GM21619 (cell line): ENCODE measurements at regions not wholly inside any gene's neighbourhood (a gene's known extent, or its start where the extent isn't known, plus 50 kb on each side); places are given as distances from the start of the nearest gene placed in this dataset.

Source experiments
- ATAC-seq: cut with Tn5 transposase; IDR thresholded peaks from one replicate; pipeline ENCODE4 v1.9.1; 2021; ENCODE audit not compliant: unreplicated experiment

DNA sequence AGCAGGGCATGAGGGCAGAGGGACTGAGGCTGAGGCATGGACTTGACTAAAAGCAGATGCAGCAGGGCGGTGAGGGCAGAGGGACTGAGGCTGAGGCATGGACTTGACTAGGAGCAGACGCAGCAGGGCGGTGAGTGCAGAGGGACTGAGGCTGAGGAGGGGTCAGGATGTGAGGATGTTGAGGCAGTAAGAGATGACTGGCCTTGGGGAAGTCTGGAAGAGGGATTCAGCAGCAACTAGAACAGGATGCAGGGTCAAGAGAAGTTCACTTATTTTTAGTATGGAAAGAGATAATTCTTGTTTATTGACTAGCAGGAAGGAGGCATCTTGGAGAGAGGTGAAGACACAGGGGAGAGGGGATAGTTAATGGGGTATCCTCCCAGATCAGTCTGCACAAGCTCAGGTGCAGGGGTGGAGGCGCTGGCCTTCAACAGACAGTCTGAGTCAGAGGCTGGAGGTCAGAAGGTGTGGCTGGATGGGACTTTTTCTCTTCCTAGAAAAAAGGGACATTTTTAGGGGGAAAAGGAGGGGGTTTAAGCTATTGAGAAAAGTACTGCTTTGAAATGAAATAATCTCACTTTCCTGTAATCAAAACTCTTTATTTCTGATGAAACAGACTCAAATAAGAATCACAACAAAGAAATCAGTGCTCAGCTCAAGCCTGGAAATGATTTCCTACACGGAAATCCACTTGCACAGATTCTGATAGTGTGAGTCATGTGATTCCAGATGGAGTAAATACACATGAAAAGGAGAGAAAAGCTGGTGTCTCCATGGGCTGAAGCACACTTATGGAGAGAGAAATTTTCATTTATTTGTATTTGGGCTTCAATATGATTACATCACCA, 130.9 kb downstream of the PALM2AKAP2 start:
- no peak for ATAC-seq

DNA sequence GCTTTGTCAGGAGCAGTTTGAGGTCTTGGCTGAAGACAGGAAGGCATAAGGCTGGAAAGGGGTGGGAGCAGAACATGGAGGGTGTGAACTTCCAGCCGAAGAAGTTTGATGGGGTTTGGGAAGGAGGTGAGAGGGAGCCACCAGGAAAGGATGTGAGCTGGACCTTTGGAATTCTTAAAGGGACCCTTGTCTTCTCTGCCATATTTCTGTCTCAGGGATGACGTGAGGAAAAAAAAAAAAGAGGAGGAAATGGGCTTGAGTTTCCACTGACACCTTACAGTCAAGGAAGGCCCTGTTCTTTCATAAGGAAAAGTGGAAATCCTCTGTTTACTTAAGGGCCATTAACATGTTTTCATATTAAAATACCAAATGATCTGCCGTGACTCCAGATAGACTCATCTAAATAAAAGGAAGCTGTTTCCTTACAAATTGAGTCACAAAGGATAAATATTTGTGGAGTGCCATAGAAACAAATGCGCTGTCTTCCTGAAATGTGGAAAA, 132.1 kb downstream of the PALM2AKAP2 start:
- ATAC-seq: no peak

DNA sequence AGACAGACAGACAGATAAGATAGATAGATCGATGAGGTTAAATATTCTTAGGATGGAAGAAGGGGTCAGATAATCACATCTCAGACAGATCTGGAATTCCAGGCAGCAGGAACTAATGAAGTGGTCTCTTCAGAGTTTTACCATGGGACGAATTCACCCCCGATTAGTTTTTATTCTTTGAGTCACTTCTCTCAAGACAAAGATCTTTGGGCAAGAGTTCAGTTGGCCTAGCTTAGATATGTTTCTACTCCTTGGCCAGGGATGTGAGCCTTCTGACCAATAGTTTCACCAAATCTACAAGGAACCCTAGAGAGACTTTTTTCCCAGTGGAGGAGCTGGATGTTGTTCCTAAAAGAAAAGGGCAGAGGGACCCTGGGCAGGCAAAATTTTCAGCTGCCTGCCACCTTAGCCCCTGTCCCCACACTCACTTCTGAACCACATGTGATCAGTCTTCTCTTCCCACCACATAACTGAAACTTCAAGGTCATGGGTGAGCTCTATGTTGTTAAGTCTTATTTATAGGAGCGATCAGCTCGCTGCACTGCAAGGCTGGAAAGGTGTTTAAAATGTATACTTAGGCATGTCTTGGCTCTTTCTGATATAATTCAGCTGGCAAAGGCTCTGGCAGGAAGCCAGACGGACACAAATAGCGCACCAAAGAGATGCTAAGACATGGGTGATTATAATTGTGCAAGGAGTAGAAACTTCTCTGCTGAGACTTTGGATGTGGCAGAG, 132.9 kb downstream of the PALM2AKAP2 start:
- no peak for ATAC-seq

DNA sequence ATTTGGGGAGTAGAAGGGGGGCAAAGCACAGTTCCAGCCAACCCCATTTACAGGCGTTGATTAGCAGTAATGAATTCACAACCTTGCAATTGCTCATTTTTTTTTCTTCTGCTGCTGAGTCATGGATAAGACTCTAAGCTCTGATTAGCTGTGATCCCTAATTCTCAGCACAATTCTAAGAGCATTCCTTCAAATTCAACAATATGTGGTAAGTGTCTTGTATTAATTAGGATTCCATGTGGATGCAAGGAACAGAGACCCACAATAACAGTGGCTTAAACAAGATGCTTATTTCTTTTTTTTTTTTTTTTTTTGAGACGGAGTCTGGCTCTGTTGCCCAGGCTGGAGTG, 133.4 kb downstream of the PALM2AKAP2 start:
- no peak for ATAC-seq

DNA sequence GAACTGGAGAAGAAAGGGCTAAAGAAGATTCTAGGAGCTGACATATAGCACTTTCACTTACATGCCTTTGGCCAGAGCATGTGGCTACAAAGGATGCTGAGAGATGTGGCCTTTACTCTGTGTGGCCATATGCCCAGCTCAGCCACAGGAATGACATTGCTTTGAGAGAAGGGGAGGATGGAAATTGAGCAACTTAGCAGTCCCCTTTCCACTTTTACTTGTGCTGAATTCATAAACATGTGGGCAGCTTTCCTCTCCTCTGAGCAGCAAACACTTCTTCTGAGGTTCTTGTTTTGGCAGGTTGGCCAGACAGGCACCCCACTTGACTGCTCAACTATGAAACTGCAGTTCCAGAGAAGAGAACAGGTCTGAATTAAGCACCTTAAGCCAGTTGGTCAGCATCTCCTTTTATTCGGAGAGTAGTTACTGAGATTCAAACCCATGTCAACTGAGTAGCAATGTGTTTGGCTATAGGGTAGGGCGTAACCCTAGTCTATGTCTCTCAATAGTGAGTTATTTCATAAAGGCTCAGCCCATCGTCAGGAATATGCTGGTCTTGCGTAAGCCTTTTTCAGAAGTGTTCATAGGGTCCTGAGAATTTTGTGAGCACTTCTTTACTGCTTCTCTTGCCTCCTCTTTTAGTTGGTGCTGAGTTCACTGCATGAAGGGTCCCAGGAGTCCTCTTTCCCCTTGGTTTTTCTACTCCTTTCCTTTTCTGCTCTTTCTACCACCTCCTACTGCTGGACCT, 134.5 kb downstream of the PALM2AKAP2 start:
- ATAC-seq: peak; percentile 52

DNA sequence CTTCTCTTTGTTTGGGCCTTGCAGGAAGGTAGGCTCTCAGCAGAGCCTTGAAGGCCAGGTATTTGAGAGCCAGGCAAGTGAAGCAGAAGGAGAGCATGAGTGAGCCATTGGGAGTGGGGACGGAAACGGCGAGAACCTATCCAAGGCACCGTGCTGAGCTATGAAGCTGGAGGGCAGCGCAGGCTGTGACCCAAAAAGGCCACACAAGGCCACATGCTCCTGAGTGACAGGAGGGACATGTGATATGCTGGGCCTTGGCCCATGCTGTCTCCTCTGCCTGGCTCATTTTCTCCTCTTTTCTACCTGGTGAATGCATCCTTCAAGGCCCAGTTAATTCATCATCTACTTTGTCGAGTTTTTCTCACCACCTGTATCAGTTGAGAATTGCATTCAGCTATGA, 136.3 kb downstream of the PALM2AKAP2 start:
- ATAC-seq: no peak

DNA sequence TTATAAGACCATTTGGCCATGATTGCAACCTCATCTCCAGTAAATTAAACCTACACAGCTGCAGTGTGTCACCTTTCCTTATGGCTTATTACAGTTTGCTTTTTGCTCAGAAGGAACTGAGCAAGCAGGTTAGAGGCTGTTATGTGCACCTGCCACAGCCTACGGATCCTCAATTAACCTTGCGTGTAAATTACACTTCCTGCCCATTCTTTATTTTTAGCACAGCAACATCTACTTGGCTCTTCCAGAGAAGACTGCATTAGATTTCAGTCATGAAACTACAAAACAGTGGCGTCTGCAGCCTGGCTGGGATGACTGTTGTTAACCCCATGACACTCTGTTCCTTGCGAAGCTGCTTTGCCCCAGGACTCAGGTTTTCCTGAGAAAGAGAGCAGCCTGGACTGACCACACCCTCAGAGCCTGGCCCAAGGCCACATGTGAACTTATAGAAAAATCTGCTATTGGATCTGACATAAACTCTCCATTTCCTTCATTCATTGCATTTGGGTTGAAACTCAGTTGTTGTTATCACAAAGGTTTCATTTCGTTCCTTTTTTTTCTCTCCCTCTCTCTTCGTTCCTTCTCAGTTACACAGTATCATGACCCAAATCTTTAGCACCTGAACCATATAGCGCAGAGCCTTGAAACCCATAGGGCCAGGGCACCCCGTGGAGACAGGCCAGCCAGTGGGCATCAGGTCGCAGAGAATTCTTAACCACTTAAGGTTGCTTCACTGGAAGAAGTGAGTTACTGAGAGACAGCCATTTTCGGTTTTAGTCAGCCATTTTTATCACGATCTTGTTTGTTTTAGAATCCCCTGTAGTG, 138.6 kb downstream of the PALM2AKAP2 start:
- ATAC-seq: peak; percentile 73

DNA sequence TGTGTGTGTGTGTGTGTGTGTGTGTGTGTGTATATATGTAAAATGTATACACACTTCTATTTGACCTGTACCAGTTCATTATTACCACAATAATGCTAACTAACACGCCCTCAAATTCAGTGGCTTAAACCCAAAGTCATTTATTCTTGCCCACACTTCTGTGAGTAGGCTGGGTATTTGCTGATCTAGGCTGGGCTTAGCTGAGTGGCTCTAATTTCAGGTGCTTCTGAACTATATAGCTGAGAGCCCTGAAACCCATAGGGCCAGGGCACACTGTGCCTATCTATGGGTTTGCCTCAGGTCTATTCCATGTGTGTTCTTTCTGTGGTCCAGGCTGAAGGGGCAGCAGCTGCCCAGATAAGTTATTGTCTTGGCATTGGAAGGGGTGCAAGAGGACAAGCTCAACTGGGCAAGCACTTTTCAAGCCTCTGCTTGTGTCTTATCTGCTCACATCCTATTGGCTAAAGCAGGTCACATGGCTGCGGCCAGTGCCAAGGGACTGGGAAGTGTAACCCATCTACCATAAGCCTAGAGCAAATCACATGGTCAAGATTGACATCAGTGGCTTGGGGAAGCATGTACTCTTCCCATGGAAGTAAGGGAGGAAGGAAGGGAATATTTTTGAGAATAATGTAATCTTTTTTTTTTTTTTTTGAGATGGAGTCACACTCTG, 139.9 kb downstream of the PALM2AKAP2 start:
- no peak for ATAC-seq

DNA sequence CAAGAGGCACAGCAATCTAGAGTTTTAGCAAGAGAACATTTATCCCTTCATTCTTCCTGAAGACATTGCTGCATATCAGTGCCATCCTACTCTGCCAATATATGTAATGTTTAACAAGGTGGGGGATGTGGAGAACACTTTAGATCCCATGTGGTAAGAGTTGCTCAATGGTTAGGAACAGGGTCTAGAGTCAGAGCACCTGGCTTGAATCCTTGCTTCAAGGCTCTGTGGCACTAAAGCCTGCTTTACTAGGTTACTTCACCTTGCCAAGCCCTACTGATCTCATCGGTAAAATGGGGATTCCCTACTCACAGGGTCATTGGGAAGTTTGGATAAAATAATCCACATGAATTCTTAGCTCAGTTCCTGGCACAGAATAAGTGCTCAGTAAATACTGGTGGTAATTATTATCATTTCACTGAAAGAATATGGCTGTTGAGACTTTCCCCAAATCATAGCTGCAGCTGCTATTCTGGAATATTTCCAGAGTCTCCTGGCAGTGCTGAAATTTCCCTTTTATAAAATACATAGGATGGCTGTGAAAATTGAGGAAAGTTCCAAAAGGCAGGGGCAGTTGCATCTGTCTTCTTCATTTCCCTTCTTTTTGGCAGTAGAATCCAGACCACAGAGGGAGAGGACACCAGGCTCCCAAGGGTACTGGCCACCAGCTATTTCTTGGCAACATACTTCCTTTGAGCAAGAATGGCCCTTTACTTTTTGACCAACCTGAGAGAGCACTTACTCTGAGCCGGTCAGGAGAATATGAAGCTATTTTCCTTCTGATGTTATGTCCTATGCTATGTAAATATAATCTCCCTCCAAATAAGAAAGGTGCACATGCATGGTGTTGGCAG, 142.8 kb downstream of the PALM2AKAP2 start:
- ATAC-seq: no peak

DNA sequence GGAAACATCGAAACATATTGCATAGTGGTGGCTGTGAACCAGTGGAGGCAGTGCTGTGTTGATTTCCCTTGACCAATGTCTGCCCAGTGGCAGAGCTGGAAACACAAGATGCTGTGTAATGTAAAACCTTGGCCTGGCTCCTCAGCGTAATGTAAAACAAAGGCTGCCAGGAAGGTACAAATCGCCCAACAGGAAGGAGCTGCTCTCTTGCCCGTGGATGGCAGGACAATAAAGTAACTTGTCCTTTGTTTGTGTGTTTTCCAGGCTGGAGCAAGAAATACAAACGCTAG, 143.4 kb downstream of the PALM2AKAP2 start:
- ATAC-seq: no peak

DNA sequence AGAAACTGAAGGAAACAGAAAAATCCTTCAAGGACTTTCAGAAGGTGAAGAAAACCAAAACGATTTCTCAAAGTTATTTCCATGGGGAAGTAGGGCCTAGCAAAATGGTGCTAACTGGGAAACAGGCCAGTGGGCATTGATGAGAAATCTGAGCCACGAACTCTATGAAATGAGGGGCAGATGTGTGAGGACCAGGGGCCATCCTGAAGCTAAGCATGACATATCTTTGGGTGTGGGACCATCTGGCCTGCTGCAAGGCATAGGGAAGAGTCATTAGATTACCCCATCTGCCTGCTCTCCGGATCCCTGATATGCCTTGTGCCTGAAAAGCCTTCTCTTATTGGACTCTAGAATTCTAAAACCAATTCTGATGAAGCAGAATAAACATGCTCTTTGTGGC, 143.8 kb downstream of the PALM2AKAP2 start:
- ATAC-seq: no peak

DNA sequence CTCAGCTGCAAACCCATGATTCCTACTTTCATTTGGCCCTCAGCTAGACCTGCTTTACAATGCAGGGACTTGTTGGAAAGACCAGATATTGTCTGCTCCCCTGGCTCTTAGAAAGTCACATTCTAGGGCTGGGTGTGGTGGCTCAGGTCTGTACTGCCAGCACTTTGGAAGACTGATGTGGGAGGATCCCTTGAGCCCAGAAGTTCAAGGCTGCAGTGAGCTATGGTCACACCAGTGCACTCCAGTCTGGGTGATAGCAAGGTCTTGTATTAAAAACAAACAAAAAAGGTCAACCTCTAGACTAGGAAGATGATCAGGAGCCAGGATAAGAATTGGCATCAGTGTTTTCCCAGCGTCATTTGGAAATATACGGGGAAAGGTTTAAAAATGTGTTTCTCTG, 145.8 kb downstream of the PALM2AKAP2 start:
- no peak for ATAC-seq

DNA sequence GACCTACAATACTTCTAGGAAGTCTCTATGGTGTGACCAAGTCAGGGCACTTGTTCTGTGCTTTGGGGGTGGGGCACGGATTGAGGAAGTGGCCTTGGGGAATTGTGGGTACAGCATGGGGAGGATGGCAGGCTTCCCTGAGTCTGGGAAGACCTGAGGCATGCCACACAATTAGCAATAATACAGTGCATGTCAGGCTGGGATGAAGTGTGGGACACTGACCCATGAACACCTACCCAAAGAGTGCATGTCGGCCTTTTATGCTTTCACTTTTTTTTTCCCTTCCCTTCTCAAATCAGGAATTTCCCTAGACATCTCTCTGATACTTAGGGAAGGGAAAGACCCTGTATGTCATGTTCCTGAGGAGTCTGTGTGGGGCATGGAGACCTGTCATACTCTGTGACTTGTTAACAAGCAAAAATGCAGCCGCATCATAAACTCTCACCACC, 146.4 kb downstream of the PALM2AKAP2 start:
- no peak for ATAC-seq

DNA sequence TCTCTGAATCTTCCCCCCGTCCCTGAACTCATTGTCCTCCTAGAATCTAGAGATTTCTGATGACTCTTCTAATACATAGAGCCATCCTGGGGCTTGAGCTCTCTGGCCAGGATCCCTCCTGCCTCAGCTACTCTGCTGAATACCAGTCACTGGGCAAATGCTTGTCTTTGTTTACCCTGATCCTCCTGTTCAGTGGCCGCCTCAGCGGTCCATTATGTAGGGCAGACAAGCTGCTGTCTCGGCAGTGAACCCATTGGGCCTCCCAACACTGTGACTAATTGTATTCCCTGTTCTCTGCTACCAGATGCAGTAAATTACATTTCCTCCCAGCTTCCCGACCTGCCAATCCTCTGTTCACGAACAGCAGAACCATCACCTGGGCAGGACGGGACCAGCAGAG, 151.6 kb downstream of the PALM2AKAP2 start:
- no peak for ATAC-seq

DNA sequence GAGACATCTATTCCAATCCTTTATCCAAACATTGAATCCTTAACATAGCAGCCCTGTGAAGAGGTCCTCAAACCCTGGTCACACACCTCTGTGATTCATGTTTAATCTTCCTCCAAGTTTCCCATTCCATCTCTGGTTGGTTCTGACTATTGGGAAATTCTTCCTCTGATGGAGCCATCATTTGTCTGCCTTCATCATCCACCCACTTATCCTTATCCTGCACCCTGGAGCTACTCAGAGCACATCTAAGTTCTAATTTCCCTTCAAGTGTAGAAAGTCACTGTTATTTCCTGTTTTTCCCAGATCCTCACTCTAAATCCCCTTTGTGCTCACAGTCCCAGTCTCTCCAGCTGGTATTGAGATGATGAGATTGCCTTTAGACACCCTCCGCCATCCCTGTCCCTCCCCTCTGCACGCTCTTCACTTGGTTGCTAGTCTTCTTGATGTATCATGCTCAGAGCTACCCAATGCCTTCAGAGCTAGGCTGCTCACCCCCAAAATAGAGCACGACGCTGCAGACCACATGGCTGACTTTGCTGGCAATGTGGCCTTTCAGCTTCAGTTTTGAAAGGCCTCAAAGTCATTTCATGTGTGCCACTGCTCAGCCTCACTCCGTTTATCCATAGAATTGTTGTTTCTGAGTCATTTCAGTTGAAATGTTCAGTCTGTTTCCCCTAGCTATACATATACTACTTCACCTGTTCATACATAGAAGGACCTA, 154.3 kb downstream of the PALM2AKAP2 start:
- no peak for ATAC-seq

DNA sequence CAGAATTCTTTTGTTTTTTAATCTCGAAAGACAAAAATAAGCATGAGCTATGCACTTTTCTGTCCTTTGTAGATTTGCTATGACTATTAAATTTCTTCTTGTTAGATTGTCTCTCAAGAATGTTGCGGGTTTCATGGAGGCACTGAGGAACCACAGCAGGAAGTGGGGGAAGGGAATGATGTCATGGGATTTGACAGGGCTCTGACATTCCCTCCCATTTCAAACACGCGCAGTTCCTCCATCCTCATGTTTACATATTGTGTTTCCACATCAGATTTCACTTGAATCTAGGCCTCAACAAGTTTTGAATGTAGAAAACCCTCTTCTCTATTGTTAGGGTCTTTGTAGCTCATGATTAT, 154.8 kb downstream of the PALM2AKAP2 start:
- ATAC-seq: no peak

DNA sequence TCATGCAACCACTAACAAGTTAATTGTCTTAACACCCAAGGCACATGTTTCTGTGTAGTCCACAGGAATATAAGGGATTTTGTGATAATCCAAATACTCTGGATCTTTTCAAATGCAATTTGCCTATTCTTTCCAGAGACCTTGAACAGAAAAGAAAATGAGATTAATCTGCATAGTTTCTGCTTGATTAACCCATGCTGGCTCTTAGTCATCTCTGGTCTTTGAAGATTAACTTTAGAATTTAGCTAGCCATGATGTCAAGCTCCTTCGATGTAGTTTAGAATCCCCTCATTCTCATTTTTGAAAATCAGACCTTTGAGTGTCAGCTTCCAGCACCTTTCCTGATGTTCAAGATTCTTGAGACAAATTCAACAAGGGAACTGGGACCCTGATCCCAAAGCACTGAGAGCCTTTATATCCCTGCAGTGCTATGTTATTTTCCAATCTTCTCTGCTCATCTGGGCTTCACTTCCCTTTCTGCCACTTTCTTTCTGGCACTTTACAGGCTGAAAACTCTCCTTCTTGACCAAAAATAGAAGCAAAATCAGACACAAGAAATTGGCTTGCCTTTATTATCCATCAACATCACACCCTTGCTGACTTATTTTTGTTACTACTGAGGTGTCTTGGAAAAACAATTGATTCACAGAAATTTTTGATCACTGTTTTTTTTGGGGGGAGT, 155.5 kb downstream of the PALM2AKAP2 start:
- peak; percentile 66 for ATAC-seq

DNA sequence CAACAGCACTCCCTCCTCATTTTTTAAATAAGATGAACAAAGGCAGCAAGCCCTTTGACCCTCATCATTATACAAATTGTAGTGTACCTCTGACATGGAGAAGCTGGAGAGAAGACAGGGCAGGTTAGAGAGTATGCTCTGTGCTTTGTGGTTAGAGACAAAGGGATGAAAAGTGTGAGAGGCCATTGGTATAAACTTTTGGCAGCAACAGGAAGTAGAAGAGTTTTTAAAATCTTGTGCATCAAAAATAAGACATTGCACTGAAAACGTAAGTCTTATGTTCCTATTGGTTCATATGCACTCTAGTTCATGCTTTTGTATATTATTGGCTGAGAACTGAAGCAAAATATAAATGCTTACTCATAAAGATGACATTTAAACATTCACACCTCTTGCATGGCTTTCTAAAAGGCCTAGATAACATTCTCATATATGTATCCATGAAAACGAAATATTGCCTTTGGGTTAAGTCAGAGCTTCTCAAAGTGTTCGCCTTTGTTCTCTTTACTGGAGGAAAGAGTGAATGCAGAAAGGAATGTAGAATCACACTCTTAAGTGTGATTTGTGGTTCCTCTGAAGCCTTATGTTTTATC, 158.0 kb downstream of the PALM2AKAP2 start:
- no peak for ATAC-seq
